ENCODE measurements at regions not wholly inside any gene's neighbourhood (a gene's known extent, or its start where the extent isn't known, plus 50 kb on each side); places are given as distances from the start of the nearest gene placed in this dataset.

- TF ChIP-seq TAF1 (IDR thresholded peaks at IDR 0.05; ENCODE audit: low read depth, low read length) = no peak
- no peak for TF ChIP-seq POLR2AphosphoS5 (IDR thresholded peaks at IDR 0.05; ENCODE audit: low read depth, low read length)
- no peak for TF ChIP-seq POLR2A (IDR thresholded peaks at IDR 0.05; ENCODE audit: low read depth, low read length)
- no peak for TF ChIP-seq SPI1 (IDR thresholded peaks at IDR 0.05; ENCODE audit: low read depth, low read length)
These were observed 196.3 kb downstream of the AXIN2 start for GRCh38 chr17:65365169-65365568.

Data from GM12891 (cell line).